ENCODE measurements at regions not wholly inside any gene's neighbourhood (a gene's known extent, or its start where the extent isn't known, plus 50 kb on each side); places are given as distances from the start of the nearest gene placed in this dataset.

GRCh38 chr2:147644491-147644890, 200.3 kb upstream of the ACVR2A start:
- H3K4me1 ChIP-seq (ENCODE audit: control insufficient read depth in 1 of 2, insufficient read depth in 1 of 2, low read depth in 1 of 2, low read length in 1 of 2): no peaks in the 10 kb centered on the region
- H3K9me3 ChIP-seq: no peaks in the 10 kb centered on the region
- H3K4me3 ChIP-seq (ENCODE audit: low read depth in 1 of 2, low read length in 1 of 2): no peak overlapping the region
- TF ChIP-seq CTCF (IDR thresholded peaks at IDR 0.05): no peak
- H3K27me3 ChIP-seq: no peaks in the 10 kb centered on the region
- no peak overlapping the region for H3K27ac ChIP-seq
- H3K36me3 ChIP-seq: no peaks in the 10 kb centered on the region

GRCh38 chr2:147642765-147643164, 202.1 kb upstream of the ACVR2A start:
- TF ChIP-seq CTCF (IDR thresholded peaks at IDR 0.05): no peak
- Histone ChIP-seq H3K9me3 (no peaks in the 10 kb centered on the region), H3K4me3 (ENCODE audit: low read depth in 1 of 2, low read length in 1 of 2) (no peak overlapping the region), H3K27ac (no peak overlapping the region), H3K4me1 (ENCODE audit: control insufficient read depth in 1 of 2, insufficient read depth in 1 of 2, low read depth in 1 of 2, low read length in 1 of 2) (no peaks in the 10 kb centered on the region), H3K27me3 (no peaks in the 10 kb centered on the region), H3K36me3 (no peaks in the 10 kb centered on the region)

- Histone ChIP-seq H3K27me3 (no peaks in the 10 kb centered on the region), H3K9me3 (no peaks in the 10 kb centered on the region), H3K36me3 (no peaks in the 10 kb centered on the region), H3K4me3 (ENCODE audit: low read depth in 1 of 2, low read length in 1 of 2) (no peak overlapping the region), H3K27ac (no peak overlapping the region), H3K4me1 (ENCODE audit: control insufficient read depth in 1 of 2, insufficient read depth in 1 of 2, low read depth in 1 of 2, low read length in 1 of 2) (no peaks in the 10 kb centered on the region)
- no peak for TF ChIP-seq CTCF (IDR thresholded peaks at IDR 0.05)
These were observed 203.2 kb upstream of the ACVR2A start for GRCh38 chr2:147641651-147642050.

GRCh38 chr2:147639891-147640290, 204.9 kb upstream of the ACVR2A start:
- Histone ChIP-seq H3K27ac (no peak overlapping the region), H3K4me3 (ENCODE audit: low read depth in 1 of 2, low read length in 1 of 2) (no peak overlapping the region), H3K9me3 (no peaks in the 10 kb centered on the region), H3K4me1 (ENCODE audit: control insufficient read depth in 1 of 2, insufficient read depth in 1 of 2, low read depth in 1 of 2, low read length in 1 of 2) (no peaks in the 10 kb centered on the region), H3K27me3 (no peaks in the 10 kb centered on the region), H3K36me3 (no peaks in the 10 kb centered on the region)
- no peak for TF ChIP-seq CTCF (IDR thresholded peaks at IDR 0.05)

- no peak for TF ChIP-seq CTCF (IDR thresholded peaks at IDR 0.05)
- Histone ChIP-seq H3K27me3 (no peaks in the 10 kb centered on the region), H3K36me3 (no peaks in the 10 kb centered on the region)
These were observed 205.4 kb upstream of the ACVR2A start for GRCh38 chr2:147639386-147639785.

GRCh38 chr2:147636886-147637285, 207.9 kb upstream of the ACVR2A start:
- Histone ChIP-seq H3K36me3 (no peaks in the 10 kb centered on the region), H3K9me3 (no peaks in the 10 kb centered on the region), H3K27ac (no peak overlapping the region), H3K4me1 (ENCODE audit: control insufficient read depth in 1 of 2, insufficient read depth in 1 of 2, low read depth in 1 of 2, low read length in 1 of 2) (no peaks in the 10 kb centered on the region), H3K4me3 (ENCODE audit: low read depth in 1 of 2, low read length in 1 of 2) (no peak overlapping the region), H3K27me3 (no peaks in the 10 kb centered on the region)
- TF ChIP-seq CTCF (IDR thresholded peaks at IDR 0.05): no peak

More at GRCh38 chr2:147639386-147639785, 205.4 kb upstream of the ACVR2A start:
- H3K4me3 ChIP-seq (ENCODE audit: low read depth in 1 of 2, low read length in 1 of 2): no peak overlapping the region
- H3K27ac ChIP-seq: no peak overlapping the region
- H3K9me3 ChIP-seq: no peaks in the 10 kb centered on the region
- no peaks in the 10 kb centered on the region for H3K4me1 ChIP-seq (ENCODE audit: control insufficient read depth in 1 of 2, insufficient read depth in 1 of 2, low read depth in 1 of 2, low read length in 1 of 2)

Measured in neutrophil (primary cell).